ENCODE measurements at regions not wholly inside any gene's neighbourhood (a gene's known extent, or its start where the extent isn't known, plus 50 kb on each side); places are given as distances from the start of the nearest gene placed in this dataset.

DNA sequence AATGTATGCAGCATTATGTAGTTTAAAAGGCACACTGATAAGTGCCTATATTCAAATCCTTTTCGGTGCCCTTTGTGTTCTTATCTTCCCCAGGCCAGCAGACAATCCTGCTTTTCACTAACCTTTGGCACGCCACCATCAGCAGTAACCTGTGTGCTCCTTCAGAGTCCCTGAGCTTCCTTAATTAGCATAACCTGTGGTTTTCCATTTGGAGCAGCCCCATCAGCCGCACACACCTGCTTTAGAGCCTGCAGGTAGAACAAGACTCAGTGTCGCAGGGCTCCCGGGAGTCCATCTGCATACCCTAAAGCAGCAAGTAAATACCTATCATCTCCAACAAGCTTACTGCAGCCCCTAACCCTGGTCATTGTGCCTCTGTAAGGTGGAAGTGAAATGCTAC is 755.1 kb downstream of the ROBO2 start:
- Histone ChIP-seq H3K36me3 (ENCODE audit: control insufficient read depth in 2 of 3, insufficient read depth in 3 of 3, low read length in 3 of 3) (no peaks in the 10 kb centered on the region), H3K9me3 (ENCODE audit: control insufficient read depth in 2 of 3, insufficient read depth in 1 of 3, low read length in 3 of 3) (no peaks in the 10 kb centered on the region), H3K4me3 (ENCODE audit: low read length in 3 of 3) (no peak overlapping the region), H3K9ac (ENCODE audit: low read length in 3 of 3) (no peak overlapping the region), H3K4me1 (ENCODE audit: control insufficient read depth in 2 of 3, insufficient read depth in 2 of 3, low read depth in 1 of 3, low read length in 3 of 3) (no peaks in the 10 kb centered on the region), H3K27me3 (ENCODE audit: control insufficient read depth, insufficient read depth, low read length) (no peaks in the 10 kb centered on the region), H3K27ac (ENCODE audit: low read depth in 2 of 2, low read length in 2 of 2) (no peak overlapping the region)
- TF ChIP-seq, protein P1, sequence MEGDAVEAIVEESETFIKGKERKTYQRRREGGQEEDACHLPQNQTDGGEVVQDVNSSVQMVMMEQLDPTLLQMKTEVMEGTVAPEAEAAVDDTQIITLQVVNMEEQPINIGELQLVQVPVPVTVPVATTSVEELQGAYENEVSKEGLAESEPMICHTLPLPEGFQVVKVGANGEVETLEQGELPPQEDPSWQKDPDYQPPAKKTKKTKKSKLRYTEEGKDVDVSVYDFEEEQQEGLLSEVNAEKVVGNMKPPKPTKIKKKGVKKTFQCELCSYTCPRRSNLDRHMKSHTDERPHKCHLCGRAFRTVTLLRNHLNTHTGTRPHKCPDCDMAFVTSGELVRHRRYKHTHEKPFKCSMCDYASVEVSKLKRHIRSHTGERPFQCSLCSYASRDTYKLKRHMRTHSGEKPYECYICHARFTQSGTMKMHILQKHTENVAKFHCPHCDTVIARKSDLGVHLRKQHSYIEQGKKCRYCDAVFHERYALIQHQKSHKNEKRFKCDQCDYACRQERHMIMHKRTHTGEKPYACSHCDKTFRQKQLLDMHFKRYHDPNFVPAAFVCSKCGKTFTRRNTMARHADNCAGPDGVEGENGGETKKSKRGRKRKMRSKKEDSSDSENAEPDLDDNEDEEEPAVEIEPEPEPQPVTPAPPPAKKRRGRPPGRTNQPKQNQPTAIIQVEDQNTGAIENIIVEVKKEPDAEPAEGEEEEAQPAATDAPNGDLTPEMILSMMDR (IDR thresholded peaks at IDR 0.05; ENCODE audit: borderline replicate concordance, extremely low read depth, insufficient read depth), result no peak
- DNase-seq (peak in 1 of 5 donors; percentile 46), FAIRE-seq (no peak)
- intact Hi-C loops (cut with DNase I), result no loop called here

DNA sequence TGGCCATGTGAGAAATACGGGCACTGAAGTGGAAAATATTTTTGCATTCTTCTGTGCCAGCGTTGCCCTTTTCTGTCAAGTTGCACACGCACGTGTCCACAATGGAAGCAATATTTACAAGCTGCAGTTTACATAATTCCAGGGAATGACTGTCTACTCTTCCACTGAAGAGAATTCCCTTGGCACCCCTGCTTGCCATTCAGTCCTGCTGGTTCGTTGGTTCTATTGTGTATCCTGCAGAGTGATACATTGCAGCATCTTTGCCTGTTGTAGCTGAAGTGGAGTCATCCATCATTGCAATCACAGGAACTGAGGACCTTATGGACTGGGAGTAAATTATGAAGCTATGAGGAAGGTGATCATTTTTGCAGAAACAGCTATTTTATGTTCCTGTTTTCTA is 759.4 kb downstream of the ROBO2 start:
- H3K36me3 ChIP-seq (ENCODE audit: control insufficient read depth in 2 of 3, insufficient read depth in 3 of 3, low read length in 3 of 3), result no peaks in the 10 kb centered on the region
- no peak overlapping the region for H3K9ac ChIP-seq (ENCODE audit: low read length in 3 of 3)
- DNase-seq (no peak), FAIRE-seq (no peak)
- H3K4me3 ChIP-seq (ENCODE audit: low read length in 3 of 3), result no peak overlapping the region
- no peak overlapping the region for H3K27ac ChIP-seq (ENCODE audit: low read depth in 2 of 2, low read length in 2 of 2)
- TF ChIP-seq, protein P1 (IDR thresholded peaks at IDR 0.05; ENCODE audit: borderline replicate concordance, extremely low read depth, insufficient read depth), result no peak
- no peaks in the 10 kb centered on the region for H3K4me1 ChIP-seq (ENCODE audit: control insufficient read depth in 2 of 3, insufficient read depth in 2 of 3, low read depth in 1 of 3, low read length in 3 of 3)
- no peaks in the 10 kb centered on the region for H3K27me3 ChIP-seq (ENCODE audit: control insufficient read depth, insufficient read depth, low read length)
- intact Hi-C loops (cut with DNase I), result no loop called here
- no peaks in the 10 kb centered on the region for H3K9me3 ChIP-seq (ENCODE audit: control insufficient read depth in 2 of 3, insufficient read depth in 1 of 3, low read length in 3 of 3)

DNA sequence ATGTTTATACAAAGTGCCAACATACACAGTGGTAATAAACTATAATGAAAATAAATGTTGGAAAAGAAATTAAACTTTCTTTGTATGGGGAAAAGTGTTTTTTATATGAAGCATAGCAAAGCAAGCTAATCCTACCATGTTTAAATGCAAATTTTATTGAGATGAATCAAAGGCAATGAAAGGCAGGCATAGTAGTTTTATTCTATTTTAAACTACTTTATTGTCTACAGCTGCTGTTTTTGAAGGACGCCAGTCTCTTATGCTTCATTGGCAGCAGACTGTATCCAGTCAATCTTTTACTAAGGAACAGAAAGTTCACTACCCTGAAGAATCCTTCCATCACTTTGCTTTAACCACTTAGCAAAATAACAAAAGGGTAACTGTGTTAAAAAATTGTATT is 761.0 kb downstream of the ROBO2 start:
- H3K9me3 ChIP-seq (ENCODE audit: control insufficient read depth in 2 of 3, insufficient read depth in 1 of 3, low read length in 3 of 3), result no peaks in the 10 kb centered on the region
- no peak overlapping the region for H3K4me3 ChIP-seq (ENCODE audit: low read length in 3 of 3)
- no peaks in the 10 kb centered on the region for H3K36me3 ChIP-seq (ENCODE audit: control insufficient read depth in 2 of 3, insufficient read depth in 3 of 3, low read length in 3 of 3)
- no peaks in the 10 kb centered on the region for H3K27me3 ChIP-seq (ENCODE audit: control insufficient read depth, insufficient read depth, low read length)
- FAIRE-seq, result no peak
- H3K4me1 ChIP-seq (ENCODE audit: control insufficient read depth in 2 of 3, insufficient read depth in 2 of 3, low read depth in 1 of 3, low read length in 3 of 3), result no peaks in the 10 kb centered on the region
- H3K27ac ChIP-seq (ENCODE audit: low read depth in 2 of 2, low read length in 2 of 2), result no peak overlapping the region
- H3K9ac ChIP-seq (ENCODE audit: low read length in 3 of 3), result no peak overlapping the region
- TF ChIP-seq, protein P1 (IDR thresholded peaks at IDR 0.05; ENCODE audit: borderline replicate concordance, extremely low read depth, insufficient read depth), result no peak
- intact Hi-C loops (cut with DNase I), result no loop called here
- DNase-seq, result no peak

DNA sequence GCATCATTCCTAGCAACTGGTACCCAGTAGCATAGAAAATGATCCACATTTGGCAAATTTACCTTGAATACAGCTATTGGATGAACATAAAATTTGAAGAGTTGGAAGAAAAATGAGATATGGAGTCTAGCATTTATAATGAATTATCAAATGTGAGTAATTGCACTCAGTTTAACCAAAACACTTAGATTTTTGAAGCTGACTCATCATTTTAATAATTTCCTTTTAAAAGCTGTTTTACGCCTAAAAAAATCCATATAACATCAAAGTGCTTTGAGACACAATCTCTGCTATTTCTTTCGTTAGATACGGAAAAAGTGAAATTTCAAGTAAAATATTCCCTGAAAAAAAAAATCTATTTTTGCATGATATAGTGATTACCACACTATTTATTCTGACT is 767.4 kb downstream of the ROBO2 start:
- TF ChIP-seq, protein P1 (IDR thresholded peaks at IDR 0.05; ENCODE audit: borderline replicate concordance, extremely low read depth, insufficient read depth), result no peak
- DNase-seq (no peak), FAIRE-seq (no peak)
- intact Hi-C loops (cut with DNase I), result no loop called here
- no peaks in the 10 kb centered on the region for H3K36me3 ChIP-seq (ENCODE audit: control insufficient read depth in 2 of 3, insufficient read depth in 3 of 3, low read length in 3 of 3)
- H3K4me1 ChIP-seq (ENCODE audit: control insufficient read depth in 2 of 3, insufficient read depth in 2 of 3, low read depth in 1 of 3, low read length in 3 of 3), result no peaks in the 10 kb centered on the region
- no peak overlapping the region for H3K27ac ChIP-seq (ENCODE audit: low read depth in 2 of 2, low read length in 2 of 2)
- no peaks in the 10 kb centered on the region for H3K9me3 ChIP-seq (ENCODE audit: control insufficient read depth in 2 of 3, insufficient read depth in 1 of 3, low read length in 3 of 3)
- no peak overlapping the region for H3K9ac ChIP-seq (ENCODE audit: low read length in 3 of 3)
- no peaks in the 10 kb centered on the region for H3K27me3 ChIP-seq (ENCODE audit: control insufficient read depth, insufficient read depth, low read length)
- H3K4me3 ChIP-seq (ENCODE audit: low read length in 3 of 3), result no peak overlapping the region
